ENCODE measurements at regions not wholly inside any gene's neighbourhood (a gene's known extent, or its start where the extent isn't known, plus 50 kb on each side); places are given as distances from the start of the nearest gene placed in this dataset.

DNA sequence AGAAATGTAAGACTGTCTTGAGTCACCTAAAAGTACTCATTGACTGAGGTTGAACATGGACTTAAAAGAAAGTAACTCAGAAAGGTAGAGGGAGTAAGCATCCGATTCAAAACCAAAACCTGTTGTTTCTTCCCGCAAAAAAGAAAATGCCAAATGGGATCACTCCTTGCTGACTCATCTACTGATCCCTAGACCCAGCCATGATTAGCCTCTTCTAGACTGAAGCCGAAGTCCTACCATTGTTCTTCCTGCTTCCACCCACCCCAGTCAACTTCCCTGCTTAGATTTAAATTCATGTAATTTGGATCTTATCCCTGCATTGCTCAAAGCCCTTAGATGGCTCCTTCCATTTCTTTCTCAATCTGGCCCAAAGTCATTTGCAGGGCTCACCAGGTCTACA is 760.5 kb upstream of the SOX9 start:
- Histone ChIP-seq H3K4me1 (ENCODE audit: insufficient read depth) (no peaks in the 10 kb centered on the region), H3K4me3 (no peak overlapping the region), H3K27me3 (no peaks in the 10 kb centered on the region), H3K9me3 (no peaks in the 10 kb centered on the region), H3K27ac (no peak overlapping the region), H3K36me3 (no peaks in the 10 kb centered on the region)
- WGBS, 3 donors, result 88 to 91% (median 89%) methylated on average over 3 of the region's 3 CpGs
- TF ChIP-seq, protein P1, sequence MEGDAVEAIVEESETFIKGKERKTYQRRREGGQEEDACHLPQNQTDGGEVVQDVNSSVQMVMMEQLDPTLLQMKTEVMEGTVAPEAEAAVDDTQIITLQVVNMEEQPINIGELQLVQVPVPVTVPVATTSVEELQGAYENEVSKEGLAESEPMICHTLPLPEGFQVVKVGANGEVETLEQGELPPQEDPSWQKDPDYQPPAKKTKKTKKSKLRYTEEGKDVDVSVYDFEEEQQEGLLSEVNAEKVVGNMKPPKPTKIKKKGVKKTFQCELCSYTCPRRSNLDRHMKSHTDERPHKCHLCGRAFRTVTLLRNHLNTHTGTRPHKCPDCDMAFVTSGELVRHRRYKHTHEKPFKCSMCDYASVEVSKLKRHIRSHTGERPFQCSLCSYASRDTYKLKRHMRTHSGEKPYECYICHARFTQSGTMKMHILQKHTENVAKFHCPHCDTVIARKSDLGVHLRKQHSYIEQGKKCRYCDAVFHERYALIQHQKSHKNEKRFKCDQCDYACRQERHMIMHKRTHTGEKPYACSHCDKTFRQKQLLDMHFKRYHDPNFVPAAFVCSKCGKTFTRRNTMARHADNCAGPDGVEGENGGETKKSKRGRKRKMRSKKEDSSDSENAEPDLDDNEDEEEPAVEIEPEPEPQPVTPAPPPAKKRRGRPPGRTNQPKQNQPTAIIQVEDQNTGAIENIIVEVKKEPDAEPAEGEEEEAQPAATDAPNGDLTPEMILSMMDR (IDR thresholded peaks at IDR 0.05), result no peak
- TF ChIP-seq EP300 (IDR thresholded peaks at IDR 0.05) (no peak), POLR2A (IDR thresholded peaks at IDR 0.05) (no peak)
- intact Hi-C loops (cut with DNase I), result no loop called here
- no peak for DNase-seq

GRCh38 chr17:71361656-71362450 is 759.0 kb upstream of the SOX9 start:
- TF ChIP-seq EP300 (IDR thresholded peaks at IDR 0.05), result no peak
- TF ChIP-seq POLR2A (IDR thresholded peaks at IDR 0.05), result no peak
- TF ChIP-seq, protein P1 (IDR thresholded peaks at IDR 0.05), result no peak
- WGBS, 3 donors, result 21 to 31% (median 27%) methylated on average over 7 of the region's 7 CpGs
- no peak overlapping the region for H3K27ac ChIP-seq
- no peaks in the 10 kb centered on the region for H3K9me3 ChIP-seq
- no peak overlapping the region for H3K4me3 ChIP-seq
- intact Hi-C loops (cut with DNase I), result no loop called here
- no peaks in the 10 kb centered on the region for H3K27me3 ChIP-seq
- no peak for DNase-seq
- H3K36me3 ChIP-seq, result no peaks in the 10 kb centered on the region
- no peaks in the 10 kb centered on the region for H3K4me1 ChIP-seq (ENCODE audit: insufficient read depth)

- H3K36me3 ChIP-seq, result no peaks in the 10 kb centered on the region
- intact Hi-C loops (cut with DNase I), result no loop called here
- 26 to 63% (median 45%) methylated on average over 2 of the region's 2 CpGs for WGBS, 3 donors
- H3K27me3 ChIP-seq, result no peaks in the 10 kb centered on the region
- no peak for TF ChIP-seq EP300 (IDR thresholded peaks at IDR 0.05)
- no peak for TF ChIP-seq POLR2A (IDR thresholded peaks at IDR 0.05)
- TF ChIP-seq, protein P1 (IDR thresholded peaks at IDR 0.05), result no peak
- no peaks in the 10 kb centered on the region for H3K9me3 ChIP-seq
- H3K4me1 ChIP-seq (ENCODE audit: insufficient read depth), result no peaks in the 10 kb centered on the region
- no peak for DNase-seq
- no peak overlapping the region for H3K27ac ChIP-seq
- no peak overlapping the region for H3K4me3 ChIP-seq
Measured at GRCh38 chr17:71363661-71364060, 757.2 kb upstream of the SOX9 start.

DNA sequence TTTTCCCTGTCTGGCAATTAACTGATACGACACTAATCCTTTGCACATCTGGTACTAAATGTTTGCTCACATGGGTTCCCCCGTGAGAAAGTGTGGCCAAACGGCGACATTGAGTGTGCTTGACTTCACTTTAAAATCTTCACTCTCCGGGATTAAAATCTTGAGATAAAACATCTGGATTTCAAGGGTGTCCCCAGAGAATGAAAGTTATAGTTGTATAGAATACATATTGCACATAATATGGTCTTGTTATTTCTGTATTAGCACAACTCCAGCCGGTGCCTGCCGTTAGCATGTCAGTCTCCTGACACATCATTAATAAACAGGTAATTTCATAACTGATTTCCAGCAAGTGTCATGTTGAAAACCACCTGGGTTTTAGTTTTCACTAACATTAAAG is 749.0 kb upstream of the SOX9 start:
- no peaks in the 10 kb centered on the region for H3K36me3 ChIP-seq
- H3K4me1 ChIP-seq (ENCODE audit: insufficient read depth), result no peaks in the 10 kb centered on the region
- H3K27ac ChIP-seq, result no peak overlapping the region
- WGBS, 3 donors, result 64 to 67% (median 64%) methylated on average over 7 of the region's 7 CpGs
- H3K27me3 ChIP-seq, result no peaks in the 10 kb centered on the region
- TF ChIP-seq, protein P1 (IDR thresholded peaks at IDR 0.05), result no peak
- TF ChIP-seq POLR2A (IDR thresholded peaks at IDR 0.05), result no peak
- DNase-seq, result no peak
- H3K4me3 ChIP-seq, result no peak overlapping the region
- no peaks in the 10 kb centered on the region for H3K9me3 ChIP-seq
- intact Hi-C loops (cut with DNase I), result no loop called here

All from ovary (tissue), 7 donors.